Suprapubic skin (tissue), 4 donors: ENCODE measurements at regions not wholly inside any gene's neighbourhood (a gene's known extent, or its start where the extent isn't known, plus 50 kb on each side); places are given as distances from the start of the nearest gene placed in this dataset.
"Not testable (repeated sequence)": the region's sequence is repeated elsewhere in the genome, so short reads cannot be mapped to it uniquely, and the experiment has no call there.

Source experiments
- DNase-seq, 2 donors: peaks; one replicate each; pipeline ENCODE4 v3.0.0-alpha.2; 2019; ENCODE audit warnings: low spot score in 2 of 2
- H3K27ac ChIP-seq: fragments of 200-600 bp; sonication (generic); one replicate; pipeline ENCODE4 v1.5.1; 2019
- H3K27me3 ChIP-seq: fragments of 200-600 bp; sonication (generic); one replicate; pipeline ENCODE4 v1.5.1; 2019
- H3K36me3 ChIP-seq: fragments of 200-600 bp; sonication (generic); one replicate; pipeline ENCODE4 v1.5.1; 2019
- H3K4me1 ChIP-seq: fragments of 200-600 bp; sonication (generic); one replicate; pipeline ENCODE4 v1.5.1; 2019
- H3K4me3 ChIP-seq: fragments of 200-600 bp; sonication (generic); one replicate; pipeline ENCODE4 v1.5.1; 2019; ENCODE audit warnings: mild to moderate bottlenecking
- H3K9me3 ChIP-seq: fragments of 200-600 bp; sonication (generic); one replicate; pipeline ENCODE4 v1.5.1; 2019
- CTCF ChIP-seq, 2 donors: fragments of 200-600 bp in 1 of 2; fragments of 450-650 bp in 1 of 2; sonication (generic) in 1 of 2; IDR thresholded peaks; one replicate each; pipeline ENCODE4 v1.5.1; 2016 to 2019; ENCODE audit warnings: antibody characterized with exemption in 2 of 2, mild to moderate bottlenecking in 1 of 2, moderate library complexity in 1 of 2
- EP300 ChIP-seq: sonication (generic); formaldehyde crosslinking; IDR thresholded peaks from one replicate; pipeline ENCODE4 v1.6.1; 2017; ENCODE audit warnings: antibody characterized with exemption
- POLR2A ChIP-seq, 2 donors: fragments of 450-650 bp; IDR thresholded peaks; one replicate each; pipeline ENCODE4 v1.6.1; 2017; ENCODE audit warnings: antibody characterized with exemption in 2 of 2, mild to moderate bottlenecking in 2 of 2, moderate library complexity in 2 of 2
- POLR2AphosphoS5 ChIP-seq, 3 donors: sonication (generic); formaldehyde crosslinking; IDR thresholded peaks; one replicate each; pipeline ENCODE4 v1.6.1; 2017; ENCODE audit warnings: antibody characterized with exemption in 3 of 3
- WGBS: methylation state at CpG from one replicate; pipeline ENCODE4 v1.1.5; 2018; 5-methylcytosine and 5-hydroxymethylcytosine counted together

GRCh38 chr5:68027519-68027918, 188.0 kb upstream of the PIK3R1 start:
- no peak for DNase-seq
- H3K27ac ChIP-seq: peak overlapping the region; percentile 68
- no peaks in the 10 kb centered on the region for H3K36me3 ChIP-seq
- no peaks in the 10 kb centered on the region for H3K9me3 ChIP-seq
- 31% methylated on average over 4 of the region's 4 CpGs for WGBS
- H3K27me3 ChIP-seq: no peaks in the 10 kb centered on the region
- TF ChIP-seq EP300 (no peak), POLR2AphosphoS5 (IDR thresholded peaks at IDR 0.05) (no peak), CTCF (IDR thresholded peaks at IDR 0.05) (no peak), POLR2A (IDR thresholded peaks at IDR 0.05) (no peak)
- H3K4me1 ChIP-seq: peaks cover 25% of the 10 kb centered on the region
- H3K4me3 ChIP-seq: no peak overlapping the region

- Histone ChIP-seq H3K4me3 (no peak overlapping the region), H3K27me3 (no peaks in the 10 kb centered on the region), H3K9me3 (no peaks in the 10 kb centered on the region), H3K36me3 (no peaks in the 10 kb centered on the region), H3K4me1 (peaks cover 24% of the 10 kb centered on the region), H3K27ac (no peak overlapping the region)
- TF ChIP-seq POLR2AphosphoS5 (IDR thresholded peaks at IDR 0.05) (no peak), EP300 (no peak), CTCF (IDR thresholded peaks at IDR 0.05) (no peak), POLR2A (IDR thresholded peaks at IDR 0.05) (no peak)
- WGBS: 88% methylated on average over 1 of the region's 1 CpG
- no peak for DNase-seq
These were observed 189.3 kb upstream of the PIK3R1 start for GRCh38 chr5:68026092-68026885.

- Histone ChIP-seq H3K27me3 (no peaks in the 10 kb centered on the region), H3K4me3 (no peak overlapping the region), H3K9me3 (no peaks in the 10 kb centered on the region), H3K4me1 (peaks cover 24% of the 10 kb centered on the region), H3K36me3 (no peaks in the 10 kb centered on the region), H3K27ac (no peak overlapping the region)
- no peak for TF ChIP-seq EP300
- no peak for TF ChIP-seq POLR2A (IDR thresholded peaks at IDR 0.05)
- TF ChIP-seq POLR2AphosphoS5 (IDR thresholded peaks at IDR 0.05): no peak
- TF ChIP-seq CTCF (IDR thresholded peaks at IDR 0.05): no peak
- DNase-seq: no peak
These were observed 191.1 kb upstream of the PIK3R1 start for GRCh38 chr5:68024426-68024825.

- 60% methylated on average over 4 of the region's 4 CpGs for WGBS
- no peak overlapping the region for H3K27ac ChIP-seq
- H3K27me3 ChIP-seq: no peaks in the 10 kb centered on the region
- H3K4me1 ChIP-seq: peaks cover 1% of the 10 kb centered on the region
- no peaks in the 10 kb centered on the region for H3K9me3 ChIP-seq
- DNase-seq: no peak
- H3K4me3 ChIP-seq: no peak overlapping the region
- TF ChIP-seq EP300 (no peak), POLR2AphosphoS5 (IDR thresholded peaks at IDR 0.05) (no peak), CTCF (IDR thresholded peaks at IDR 0.05) (no peak), POLR2A (IDR thresholded peaks at IDR 0.05) (no peak)
- H3K36me3 ChIP-seq: no peaks in the 10 kb centered on the region
These were observed 193.6 kb upstream of the PIK3R1 start for GRCh38 chr5:68021916-68022315.

GRCh38 chr5:68021227-68021626, 194.3 kb upstream of the PIK3R1 start:
- 62% methylated on average over 2 of the region's 2 CpGs for WGBS
- no peaks in the 10 kb centered on the region for H3K9me3 ChIP-seq
- TF ChIP-seq CTCF (IDR thresholded peaks at IDR 0.05) (no peak), POLR2AphosphoS5 (IDR thresholded peaks at IDR 0.05) (no peak), EP300 (no peak), POLR2A (IDR thresholded peaks at IDR 0.05) (no peak)
- DNase-seq: no peak
- no peaks in the 10 kb centered on the region for H3K36me3 ChIP-seq
- no peaks in the 10 kb centered on the region for H3K4me1 ChIP-seq
- no peaks in the 10 kb centered on the region for H3K27me3 ChIP-seq
- no peak overlapping the region for H3K4me3 ChIP-seq
- H3K27ac ChIP-seq: no peak overlapping the region

GRCh38 chr5:68020461-68020969, 195.0 kb upstream of the PIK3R1 start:
- not testable (repeated sequence) for DNase-seq, H3K27ac ChIP-seq, H3K27me3 ChIP-seq, H3K4me3 ChIP-seq, H3K4me1 ChIP-seq, H3K9me3 ChIP-seq, H3K36me3 ChIP-seq
- WGBS: 82% methylated on average over 21 of the region's 41 CpGs
